ENCODE measurements at regions not wholly inside any gene's neighbourhood (a gene's known extent, or its start where the extent isn't known, plus 50 kb on each side); places are given as distances from the start of the nearest gene placed in this dataset.

GRCh38 chr2:147325990-147326389 is 518.8 kb upstream of the ACVR2A start:
- Histone ChIP-seq H3K9me3 (ENCODE audit: low read depth) (no peaks in the 10 kb centered on the region), H3K27ac (no peak overlapping the region), H3K4me1 (ENCODE audit: low read depth) (no peaks in the 10 kb centered on the region), H3K4me3 (no peak overlapping the region), H3K36me3 (no peaks in the 10 kb centered on the region), H3K27me3 (no peaks in the 10 kb centered on the region)
- TF ChIP-seq, protein P1, sequence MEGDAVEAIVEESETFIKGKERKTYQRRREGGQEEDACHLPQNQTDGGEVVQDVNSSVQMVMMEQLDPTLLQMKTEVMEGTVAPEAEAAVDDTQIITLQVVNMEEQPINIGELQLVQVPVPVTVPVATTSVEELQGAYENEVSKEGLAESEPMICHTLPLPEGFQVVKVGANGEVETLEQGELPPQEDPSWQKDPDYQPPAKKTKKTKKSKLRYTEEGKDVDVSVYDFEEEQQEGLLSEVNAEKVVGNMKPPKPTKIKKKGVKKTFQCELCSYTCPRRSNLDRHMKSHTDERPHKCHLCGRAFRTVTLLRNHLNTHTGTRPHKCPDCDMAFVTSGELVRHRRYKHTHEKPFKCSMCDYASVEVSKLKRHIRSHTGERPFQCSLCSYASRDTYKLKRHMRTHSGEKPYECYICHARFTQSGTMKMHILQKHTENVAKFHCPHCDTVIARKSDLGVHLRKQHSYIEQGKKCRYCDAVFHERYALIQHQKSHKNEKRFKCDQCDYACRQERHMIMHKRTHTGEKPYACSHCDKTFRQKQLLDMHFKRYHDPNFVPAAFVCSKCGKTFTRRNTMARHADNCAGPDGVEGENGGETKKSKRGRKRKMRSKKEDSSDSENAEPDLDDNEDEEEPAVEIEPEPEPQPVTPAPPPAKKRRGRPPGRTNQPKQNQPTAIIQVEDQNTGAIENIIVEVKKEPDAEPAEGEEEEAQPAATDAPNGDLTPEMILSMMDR (IDR thresholded peaks at IDR 0.05; ENCODE audit: low read depth, low read length), result no peak
- DNase-seq (ENCODE audit: low read depth in 1 of 2, low spot score in 1 of 2), result no peak

- Histone ChIP-seq H3K27ac (no peak overlapping the region), H3K9me3 (ENCODE audit: low read depth) (no peaks in the 10 kb centered on the region), H3K4me3 (no peak overlapping the region), H3K4me1 (ENCODE audit: low read depth) (no peaks in the 10 kb centered on the region), H3K36me3 (no peaks in the 10 kb centered on the region), H3K27me3 (no peaks in the 10 kb centered on the region)
- DNase-seq (ENCODE audit: low read depth in 1 of 2, low spot score in 1 of 2), result no peak
- TF ChIP-seq, protein P1 (IDR thresholded peaks at IDR 0.05; ENCODE audit: low read depth, low read length), result no peak
Measured at GRCh38 chr2:147320146-147320545, 524.7 kb upstream of the ACVR2A start.

DNA sequence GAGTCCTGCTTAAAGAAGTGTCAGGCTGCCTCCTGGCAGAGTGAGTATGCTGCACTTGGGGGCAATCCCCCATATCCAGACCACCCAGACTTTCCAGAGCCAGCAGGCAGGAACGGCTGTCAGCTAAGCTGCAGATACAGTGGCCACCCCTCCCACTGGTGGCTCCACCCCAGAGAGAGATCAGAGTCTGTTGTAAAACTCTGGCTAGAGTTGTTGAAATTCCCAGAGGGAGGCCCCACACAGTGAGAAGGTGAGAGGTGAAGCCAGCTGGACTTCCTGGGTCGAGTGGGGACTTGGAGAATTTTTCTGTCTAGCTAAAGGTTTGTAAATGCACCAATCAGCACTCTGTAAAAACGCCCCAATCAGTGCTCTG is 533.8 kb upstream of the ACVR2A start:
- no peaks in the 10 kb centered on the region for H3K9me3 ChIP-seq (ENCODE audit: low read depth)
- H3K4me3 ChIP-seq, result no peak overlapping the region
- no peaks in the 10 kb centered on the region for H3K27me3 ChIP-seq
- no peak for DNase-seq (ENCODE audit: low read depth in 1 of 2, low spot score in 1 of 2)
- no peaks in the 10 kb centered on the region for H3K36me3 ChIP-seq
- no peaks in the 10 kb centered on the region for H3K4me1 ChIP-seq (ENCODE audit: low read depth)
- no peak overlapping the region for H3K27ac ChIP-seq
- TF ChIP-seq, protein P1 (IDR thresholded peaks at IDR 0.05; ENCODE audit: low read depth, low read length), result no peak

GRCh38 chr2:147310335-147311057 is 534.3 kb upstream of the ACVR2A start:
- DNase-seq (ENCODE audit: low read depth in 1 of 2, low spot score in 1 of 2), result no peak
- Histone ChIP-seq H3K4me3 (no peak overlapping the region), H3K4me1 (ENCODE audit: low read depth) (no peaks in the 10 kb centered on the region), H3K27ac (no peak overlapping the region), H3K36me3 (no peaks in the 10 kb centered on the region), H3K27me3 (no peaks in the 10 kb centered on the region), H3K9me3 (ENCODE audit: low read depth) (no peaks in the 10 kb centered on the region)
- TF ChIP-seq, protein P1 (IDR thresholded peaks at IDR 0.05; ENCODE audit: low read depth, low read length), result no peak

DNA sequence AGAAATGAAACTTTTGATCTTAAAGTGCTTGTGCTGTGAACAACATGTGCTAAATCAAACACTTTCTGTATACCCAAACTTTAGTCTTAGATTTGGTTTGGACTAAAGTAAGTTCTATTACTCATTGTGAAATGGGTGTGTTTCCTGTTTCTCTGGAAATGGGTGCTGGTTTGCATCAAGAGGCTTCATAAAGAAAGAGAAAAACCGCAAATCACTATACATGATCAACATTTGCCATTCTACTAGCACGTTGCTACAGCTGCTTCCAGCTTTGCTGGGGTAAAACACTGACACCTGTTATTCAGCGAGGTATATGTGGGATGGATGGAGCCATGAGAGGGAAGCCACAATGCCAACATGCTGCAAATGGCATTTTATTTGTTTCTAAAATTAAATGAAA is 547.0 kb upstream of the ACVR2A start:
- Histone ChIP-seq H3K27me3 (no peaks in the 10 kb centered on the region), H3K36me3 (no peaks in the 10 kb centered on the region), H3K9me3 (ENCODE audit: low read depth) (no peaks in the 10 kb centered on the region), H3K4me1 (ENCODE audit: low read depth) (no peaks in the 10 kb centered on the region), H3K4me3 (no peak overlapping the region), H3K27ac (no peak overlapping the region)
- TF ChIP-seq, protein P1 (IDR thresholded peaks at IDR 0.05; ENCODE audit: low read depth, low read length), result no peak
- no peak for DNase-seq (ENCODE audit: low read depth in 1 of 2, low spot score in 1 of 2)
